HepG2 (cell line): ENCODE measurements at regions not wholly inside any gene's neighbourhood (a gene's known extent, or its start where the extent isn't known, plus 50 kb on each side); places are given as distances from the start of the nearest gene placed in this dataset.

ENCODE experiments used
- ATAC-seq: fragments of 200-7000 bp; cut with Tn5 transposase; 3 replicates; pipeline ENCODE4 v1.9.1; 2020; ENCODE audit warnings: mild to moderate bottlenecking, moderate library complexity
- BruUV-seq: library from RNA; stranded (reverse); fragments of 400-500 nt; replicated peaks from 2 replicates; lab custom pipeline; 2021; lab: Mats Ljungman, UMichigan
- CTCF ChIA-PET: fragments of 300-600 bp; formaldehyde crosslinking; extraction: SDS; loops from one replicate; lab custom pipeline; 2021; ENCODE audit warnings: low total read pairs, inconsistent platforms, low intra/inter-chr PET ratio; lab: Yijun Ruan, JAX
- POLR2A ChIA-PET: fragments of 350-600 bp; sonication (Branson Sonifier 250); formaldehyde crosslinking; loops from one replicate; lab custom pipeline; 2020; ENCODE audit warnings: antibody characterized with exemption, inconsistent platforms; lab: Yijun Ruan, JAX
- DNase-seq: peaks from one replicate; pipeline ENCODE4 v3.0.0-alpha.2; 2015; ENCODE audit warnings: low spot score
- FAIRE-seq: peaks from 3 replicates; lab custom pipeline; 2011; peaks lifted over from hg19 to GRCh38; lab: Jason Lieb, UNC
- H2AFZ ChIP-seq: one replicate; pipeline ENCODE4 v1.6.1; 2011; ENCODE audit warnings: low read length, inconsistent platforms
- H3K27ac ChIP-seq: fragments of 300-600 bp; 3 replicates; pipeline ENCODE4 v1.8.0; 2011; ENCODE audit warnings: mixed run types, mild to moderate bottlenecking, mixed read lengths, low read length, inconsistent platforms; ENCODE audit not compliant: insufficient read depth; ENCODE audit errors: extremely low read length
- H3K27me3 ChIP-seq, 2 experiments: fragments of 200-600 bp in 1 of 2; 2 replicates in 1 of 2; 3 replicates in 1 of 2; pipeline versions ENCODE4 v1.6.0 to v1.8.0; 2011; ENCODE audit warnings: low read length in 2 of 2, mild to moderate bottlenecking in 2 of 2, moderate library complexity in 2 of 2, inconsistent platforms in 1 of 2; ENCODE audit not compliant: insufficient read depth in 2 of 2, control insufficient read depth in 1 of 2
- H3K36me3 ChIP-seq, 2 experiments: fragments of 200-600 bp in 1 of 2; replicated peaks in 1 of 2; 2 replicates in 1 of 2; 3 replicates in 1 of 2; pipeline versions ENCODE4 v1.5.1 to v1.8.0; 2011; ENCODE audit warnings: low read length in 2 of 2, inconsistent platforms in 1 of 2; ENCODE audit not compliant: insufficient read depth in 2 of 2, control insufficient read depth in 1 of 2
- H3K4me1 ChIP-seq: 2 replicates; pipeline ENCODE4 v1.5.1; 2012; ENCODE audit warnings: low read length, inconsistent platforms; ENCODE audit not compliant: insufficient read depth
- H3K4me2 ChIP-seq: 2 replicates; pipeline ENCODE4 v1.6.0; 2011; ENCODE audit warnings: low read depth, low read length, inconsistent platforms
- H3K4me3 ChIP-seq, 3 experiments: fragments of 200-600 bp in 1 of 3; sonication (generic), shearing (Covaris generic) in 1 of 3; replicated peaks in 1 of 3; 2 replicates each; pipeline ENCODE4 v1.5.1; 2011 to 2016; ENCODE audit warnings: low read length in 3 of 3, inconsistent platforms in 2 of 3, low read depth in 2 of 3, mild to moderate bottlenecking in 2 of 3, control low read depth in 1 of 3, mixed read lengths in 1 of 3; ENCODE audit not compliant: insufficient read depth in 1 of 3
- H3K79me2 ChIP-seq: one replicate; pipeline ENCODE4 v1.6.1; 2011; ENCODE audit warnings: low read length, inconsistent platforms; ENCODE audit not compliant: insufficient read depth
- H3K9ac ChIP-seq: 2 replicates; pipeline ENCODE4 v1.6.0; 2011; ENCODE audit warnings: mild to moderate bottlenecking, low read depth, low read length, inconsistent platforms; ENCODE audit not compliant: insufficient read depth
- H3K9me3 ChIP-seq: 2 replicates; pipeline ENCODE4 v1.5.1; 2012; ENCODE audit warnings: mild to moderate bottlenecking, low read length
- H4K20me1 ChIP-seq: 2 replicates; pipeline ENCODE4 v1.6.0; 2011; ENCODE audit warnings: inconsistent platforms, mild to moderate bottlenecking, low read length, moderate library complexity; ENCODE audit not compliant: insufficient read depth
- BRF2 ChIP-seq: sonication (generic); formaldehyde crosslinking; IDR thresholded peaks from 2 replicates; pipeline ENCODE4 v1.8.1; 2022; ENCODE audit warnings: mild to moderate bottlenecking, missing genetic modification reagents
- CREB1 ChIP-seq, 2 experiments: fragments of 450-650 bp in 1 of 2; IDR thresholded peaks; 2 replicates each; pipeline ENCODE4 v1.6.1; 2016 to 2017; ENCODE audit warnings: control low read depth in 1 of 2, mild to moderate bottlenecking in 1 of 2, missing compliant biosample characterization in 1 of 2, missing genetic modification characterization in 1 of 2
- HOXA7 ChIP-seq: sonication (generic); formaldehyde crosslinking; IDR thresholded peaks from 2 replicates; pipeline ENCODE4 v1.8.1; 2022; ENCODE audit warnings: mild to moderate bottlenecking, missing genetic modification reagents, moderate library complexity
- NFE2 ChIP-seq: sonication (generic); formaldehyde crosslinking; IDR thresholded peaks from 2 replicates; pipeline ENCODE4 v1.4.0; 2020; ENCODE audit warnings: missing genetic modification reagents
- POGZ ChIP-seq: sonication (generic); formaldehyde crosslinking; IDR thresholded peaks from 2 replicates; pipeline ENCODE4 v1.4.0; 2020; ENCODE audit warnings: mild to moderate bottlenecking, missing genetic modification reagents
- PTBP1 ChIP-seq: fragments of 200-400 bp; formaldehyde crosslinking; IDR thresholded peaks from 2 replicates; pipeline ENCODE4 v1.6.1; 2018; ENCODE audit warnings: low read length, low read depth; ENCODE audit not compliant: poor library complexity, severe bottlenecking
- SATB2 ChIP-seq: sonication (generic); formaldehyde crosslinking; IDR thresholded peaks from 2 replicates; pipeline ENCODE4 v1.5.0; 2020; ENCODE audit warnings: missing genetic modification reagents
- SP1 ChIP-seq, 2 experiments: fragments of 450-650 bp in 1 of 2; sonication (generic) in 1 of 2; formaldehyde crosslinking in 1 of 2; IDR thresholded peaks; 2 replicates each; pipeline versions ENCODE4 v1.4.0 to v1.6.1; 2016 to 2020; ENCODE audit warnings: missing genetic modification reagents in 1 of 2
- SP5 ChIP-seq: IDR thresholded peaks from 2 replicates; pipeline ENCODE4 v1.6.1; 2016; ENCODE audit warnings: low read depth, borderline replicate concordance
- SRSF4 ChIP-seq: fragments of 200-400 bp; formaldehyde crosslinking; IDR thresholded peaks from one replicate; pipeline ENCODE4 v1.6.1; 2018; ENCODE audit warnings: mild to moderate bottlenecking, low read depth, low read length, moderate library complexity; ENCODE audit not compliant: poor library complexity, severe bottlenecking
- ZNF205 ChIP-seq: IDR thresholded peaks from 2 replicates; pipeline ENCODE4 v1.6.1; 2018; ENCODE audit warnings: missing biosample characterization, missing genetic modification reagents
- ZNF430 ChIP-seq: sonication (generic); formaldehyde crosslinking; IDR thresholded peaks from 2 replicates; pipeline ENCODE4 v1.9.0; 2021; ENCODE audit warnings: mild to moderate bottlenecking, missing genetic modification reagents
- ZNF547 ChIP-seq: sonication (generic); formaldehyde crosslinking; IDR thresholded peaks from 2 replicates; pipeline ENCODE4 v1.5.1; 2020; ENCODE audit warnings: mild to moderate bottlenecking, missing genetic modification reagents
- ZNF598 ChIP-seq: sonication (generic); formaldehyde crosslinking; IDR thresholded peaks from 2 replicates; pipeline ENCODE4 v1.5.1; 2020; ENCODE audit warnings: mild to moderate bottlenecking, missing genetic modification reagents, borderline replicate concordance
- ZNF615 ChIP-seq: sonication (generic); formaldehyde crosslinking; IDR thresholded peaks from 2 replicates; pipeline ENCODE4 v1.5.0; 2020; ENCODE audit warnings: mild to moderate bottlenecking, missing genetic modification reagents, borderline replicate concordance
- ZNF644 ChIP-seq: IDR thresholded peaks from 2 replicates; pipeline ENCODE4 v1.6.1; 2016; ENCODE audit warnings: low read depth
- ZSCAN22 ChIP-seq: sonication (generic); formaldehyde crosslinking; IDR thresholded peaks from 2 replicates; pipeline ENCODE4 v1.4.0; 2020; ENCODE audit warnings: mild to moderate bottlenecking, missing genetic modification reagents
- ZSCAN29 ChIP-seq: sonication (generic); formaldehyde crosslinking; conservative IDR thresholded peaks from 2 replicates; pipeline ENCODE4 v1.4.0; 2020; ENCODE audit warnings: mild to moderate bottlenecking, missing genetic modification reagents
- WGBS: methylation state at CpG from one replicate; pipeline ENCODE4 v1.1.6; 2017; ENCODE audit warnings: low lambda C conversion rate; 5-methylcytosine and 5-hydroxymethylcytosine counted together
- in situ Hi-C: cut with HindIII; loops from 2 replicates; pipeline ENCODE4 v1.10.0; 2017; ENCODE audit warnings: low pct_unique_long_range_greater_than_20kb; ENCODE audit not compliant: extremely low pct_ligation_motif_present
- intact Hi-C: fragments of 100-400 bp; cut with micrococcal nuclease; formaldehyde crosslinking; loops from one replicate; pipeline ENCODE4 v1.10.0; 2022; ENCODE audit not compliant: unreplicated experiment

- Histone ChIP-seq H3K79me2 (no peaks in the 10 kb centered on the region), H3K4me1 (no peaks in the 10 kb centered on the region), H3K9me3 (no peaks in the 10 kb centered on the region), H3K4me2 (no peak overlapping the region), H3K27me3 (peaks cover 0 to 2% of the 10 kb centered on the region in 2 experiments; a peak in 1 of 5 replicates), H3K27ac (no peak overlapping the region), H2AFZ (no peak overlapping the region), H4K20me1 (no peaks in the 10 kb centered on the region), H3K4me3 (no peak overlapping the region), H3K36me3 (no peaks in the 10 kb centered on the region), H3K9ac (no peak overlapping the region)
- CTCF ChIA-PET: no interaction called here
- POLR2A ChIA-PET: no interaction called here
- 0% methylated on average over 2 of the region's 2 CpGs for WGBS
- ATAC-seq (no peak), DNase-seq (no peak)
- intact Hi-C loops: no loop called here
- in situ Hi-C loops: no loop called here
- peak; percentile 61 for TF ChIP-seq CREB1 (IDR thresholded peaks at IDR 0.05)
- TF ChIP-seq CREB1 (CRISPR knock-in tag; IDR thresholded peaks at IDR 0.05): no peak
- TF ChIP-seq ZNF615 (CRISPR knock-in tag): no peak
- TF ChIP-seq, all 625 proteins: peak for 1
- FAIRE-seq: no peak
- BruUV-seq: no TSS peak
These were observed 179.5 kb downstream of the WNT5A start for GRCh38 chr3:55307622-55308021.

GRCh38 chr3:55305696-55306485 is 181.2 kb downstream of the WNT5A start:
- BruUV-seq: no TSS peak
- intact Hi-C loops (no loop called here), in situ Hi-C loops (no loop called here)
- Histone ChIP-seq H3K9me3 (no peaks in the 10 kb centered on the region), H3K9ac (no peak overlapping the region), H3K4me2 (no peak overlapping the region), H2AFZ (no peak overlapping the region), H4K20me1 (no peaks in the 10 kb centered on the region), H3K27me3 (peaks cover 0 to 2% of the 10 kb centered on the region in 2 experiments; a peak in 1 of 5 replicates), H3K27ac (no peak overlapping the region), H3K36me3 (no peaks in the 10 kb centered on the region), H3K79me2 (no peaks in the 10 kb centered on the region), H3K4me1 (no peaks in the 10 kb centered on the region), H3K4me3 (no peak overlapping the region)
- DNase-seq (no peak), ATAC-seq (no peak), FAIRE-seq (no peak)
- CTCF ChIA-PET: no interaction called here
- 2% methylated on average over 5 of the region's 5 CpGs for WGBS
- POLR2A ChIA-PET: no interaction called here
- TF ChIP-seq ZNF547 (CRISPR knock-in tag) (no peak), ZNF205 (CRISPR knock-in tag) (no peak), SRSF4 (no peak), SP5 (CRISPR knock-in tag) (no peak), ZSCAN22 (no peak), SATB2 (CRISPR knock-in tag) (no peak), HOXA7 (CRISPR knock-in tag) (no peak), BRF2 (no peak), ZSCAN29 (no peak), NFE2 (CRISPR knock-in tag) (no peak), SP1 (IDR thresholded peaks at IDR 0.05) (no peak), SP1 (CRISPR knock-in tag; IDR thresholded peaks at IDR 0.05) (no peak), PTBP1 (no peak), ZNF644 (no peak), ZNF598 (no peak), POGZ (no peak), ZNF430 (no peak)
